ENCODE measurements at regions not wholly inside any gene's neighbourhood (a gene's known extent, or its start where the extent isn't known, plus 50 kb on each side); places are given as distances from the start of the nearest gene placed in this dataset.

GRCh38 chr4:107318078-107318477 lies 282.0 kb upstream of the DKK2 start:
- TF ChIP-seq CTCF (conservative IDR thresholded peaks at IDR 0.05) (no peak), EZH2 (IDR thresholded peaks at IDR 0.05; ENCODE audit: low read depth) (no peak)
